Kidney (tissue), 13 donors: ENCODE measurements at regions not wholly inside any gene's neighbourhood (a gene's known extent, or its start where the extent isn't known, plus 50 kb on each side); places are given as distances from the start of the nearest gene placed in this dataset.
A peak's percentile ranks its signal among the peaks of the same experiment; 100 is the strongest.

ENCODE experiments used
- DNase-seq, 5 donors: peaks; one replicate each; pipeline ENCODE4 v3.0.0-alpha.2; 2013 to 2020
- FAIRE-seq: peaks from 2 replicates; lab custom pipeline; 2012; peaks lifted over from hg19 to GRCh38; lab: Jason Lieb, UNC
- H3K27ac ChIP-seq, 2 donors: one replicate each; pipeline ENCODE4 v1.7.0; 2013; ENCODE audit warnings: low read depth in 2 of 2, low read length in 2 of 2, inconsistent platforms in 1 of 2
- H3K27me3 ChIP-seq: one replicate; pipeline ENCODE4 v1.7.1; 2013; ENCODE audit warnings: low read length, inconsistent platforms; ENCODE audit not compliant: control insufficient read depth, insufficient read depth
- H3K36me3 ChIP-seq, 3 donors: one replicate each; pipeline versions ENCODE4 v1.7.0 to v1.7.1; 2013; ENCODE audit warnings: low read length in 3 of 3, control low read depth in 1 of 3, inconsistent platforms in 1 of 3; ENCODE audit not compliant: insufficient read depth in 3 of 3, control insufficient read depth in 2 of 3
- H3K4me1 ChIP-seq, 3 donors: one replicate each; pipeline versions ENCODE4 v1.7.0 to v1.7.1; 2013; ENCODE audit warnings: low read length in 3 of 3, inconsistent platforms in 1 of 3, low read depth in 1 of 3; ENCODE audit not compliant: control insufficient read depth in 2 of 3, insufficient read depth in 2 of 3
- H3K4me3 ChIP-seq, 3 donors: one replicate each; pipeline versions ENCODE4 v1.7.0 to v1.8.1; 2013; ENCODE audit warnings: low read length in 3 of 3, control low read depth in 1 of 3, inconsistent platforms in 1 of 3
- H3K9ac ChIP-seq, 3 donors: one replicate each; pipeline versions ENCODE4 v1.7.0 to v1.7.1; 2013; ENCODE audit warnings: low read length in 3 of 3, control low read depth in 1 of 3, inconsistent platforms in 1 of 3
- H3K9me3 ChIP-seq, 3 donors: one replicate each; pipeline versions ENCODE4 v1.7.0 to v1.7.1; 2013; ENCODE audit warnings: low read length in 3 of 3, control low read depth in 1 of 3, inconsistent platforms in 1 of 3; ENCODE audit not compliant: control insufficient read depth in 2 of 3, insufficient read depth in 1 of 3
- intact Hi-C: fragments of 100-400 bp; cut with DNase I; formaldehyde crosslinking; loops from one replicate; pipeline ENCODE4 v1.11.1; 2022
- TF ChIP-seq, protein P1 (sequence below): IDR thresholded peaks from 3 replicates; pipeline ENCODE4 v1.5.1; 2012; ENCODE audit warnings: mild to moderate bottlenecking, moderate library complexity, borderline replicate concordance; ENCODE audit not compliant: insufficient read depth; ENCODE audit errors: extremely low read depth
- donor health status: control.
- donor health status: control.
- donor health status: control.
- donor health status: control.
- donor health status: control.
- donor health status: DM: yes; HTN: yes; CAD: no.
- donor health status: Normal renal cell carcinoma (clear cell type).

DNA sequence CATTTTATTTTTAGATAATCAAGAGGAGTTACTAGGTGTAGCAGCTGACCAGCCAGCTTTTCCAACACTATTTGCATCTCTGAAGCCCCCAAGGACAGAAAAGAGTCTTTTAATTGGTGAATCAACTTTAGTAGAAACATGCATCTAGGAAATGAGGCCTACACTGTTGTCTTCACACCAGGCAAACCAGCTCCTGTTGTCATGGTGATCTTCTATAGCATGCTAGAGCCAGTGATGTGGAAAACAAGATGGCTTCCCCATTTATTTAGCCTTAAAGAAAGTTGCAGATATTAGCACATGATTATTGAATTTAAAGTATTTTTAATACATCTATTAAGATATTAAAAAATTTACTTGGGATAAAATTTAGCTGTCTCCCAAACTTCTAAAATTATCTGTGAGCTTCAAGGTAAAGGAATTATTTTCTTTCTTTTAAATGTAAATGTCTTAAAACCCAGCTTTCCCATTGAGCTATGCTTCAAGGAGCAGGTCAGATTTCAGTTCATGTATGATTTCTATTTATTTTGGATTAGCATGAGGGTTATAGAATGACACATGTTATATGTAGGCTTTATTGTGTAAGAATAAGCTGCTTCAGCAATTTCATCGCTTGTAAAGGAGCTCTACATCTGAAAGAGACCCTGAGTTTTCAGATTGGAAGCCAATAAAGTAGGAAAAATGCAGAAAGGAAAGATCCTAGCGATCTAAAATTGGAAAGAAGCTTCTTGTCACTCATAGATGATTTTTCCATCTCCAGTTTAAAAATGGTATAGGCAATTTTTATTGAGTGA, 564.9 kb upstream of the CITED2 start:
- Histone ChIP-seq H3K9me3 (no peaks in the 10 kb centered on the region), H3K36me3 (no peaks in the 10 kb centered on the region), H3K9ac (no peak overlapping the region), H3K27ac (no peak overlapping the region), H3K4me1 (peaks cover 0 to 6% (median 0%) of the 10 kb centered on the region in 3 donors), H3K4me3 (no peak overlapping the region), H3K27me3 (no peaks in the 10 kb centered on the region)
- DNase-seq = peak in 1 of 5 donors; percentile 58
- TF ChIP-seq, protein P1, sequence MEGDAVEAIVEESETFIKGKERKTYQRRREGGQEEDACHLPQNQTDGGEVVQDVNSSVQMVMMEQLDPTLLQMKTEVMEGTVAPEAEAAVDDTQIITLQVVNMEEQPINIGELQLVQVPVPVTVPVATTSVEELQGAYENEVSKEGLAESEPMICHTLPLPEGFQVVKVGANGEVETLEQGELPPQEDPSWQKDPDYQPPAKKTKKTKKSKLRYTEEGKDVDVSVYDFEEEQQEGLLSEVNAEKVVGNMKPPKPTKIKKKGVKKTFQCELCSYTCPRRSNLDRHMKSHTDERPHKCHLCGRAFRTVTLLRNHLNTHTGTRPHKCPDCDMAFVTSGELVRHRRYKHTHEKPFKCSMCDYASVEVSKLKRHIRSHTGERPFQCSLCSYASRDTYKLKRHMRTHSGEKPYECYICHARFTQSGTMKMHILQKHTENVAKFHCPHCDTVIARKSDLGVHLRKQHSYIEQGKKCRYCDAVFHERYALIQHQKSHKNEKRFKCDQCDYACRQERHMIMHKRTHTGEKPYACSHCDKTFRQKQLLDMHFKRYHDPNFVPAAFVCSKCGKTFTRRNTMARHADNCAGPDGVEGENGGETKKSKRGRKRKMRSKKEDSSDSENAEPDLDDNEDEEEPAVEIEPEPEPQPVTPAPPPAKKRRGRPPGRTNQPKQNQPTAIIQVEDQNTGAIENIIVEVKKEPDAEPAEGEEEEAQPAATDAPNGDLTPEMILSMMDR = no peak
- no peak for FAIRE-seq
- intact Hi-C loops = no loop called here

DNA sequence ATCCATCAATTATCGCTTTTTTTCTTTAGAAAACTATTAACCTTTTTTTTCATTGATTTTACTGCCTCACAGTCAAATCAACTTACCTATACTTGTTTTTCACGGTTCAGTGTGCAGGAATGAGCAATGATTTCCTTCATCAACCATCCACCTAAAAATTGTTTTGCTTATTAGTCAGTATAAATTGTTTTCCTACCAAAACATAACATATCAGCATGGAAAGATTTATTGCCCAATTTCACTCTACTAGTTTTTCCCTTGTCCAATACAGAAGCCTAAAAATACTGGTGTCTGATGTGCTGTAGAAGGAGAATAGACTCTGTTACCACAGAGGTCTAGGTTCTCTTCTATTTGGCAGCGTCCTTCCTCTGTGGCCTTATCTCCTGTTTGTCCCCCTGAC, 558.2 kb upstream of the CITED2 start:
- FAIRE-seq (no peak), DNase-seq (no peak)
- H3K9me3 ChIP-seq = no peaks in the 10 kb centered on the region
- intact Hi-C loops = no loop called here
- no peaks in the 10 kb centered on the region for H3K4me1 ChIP-seq
- no peak overlapping the region for H3K27ac ChIP-seq
- no peaks in the 10 kb centered on the region for H3K27me3 ChIP-seq
- TF ChIP-seq, protein P1 = no peak
- H3K36me3 ChIP-seq = no peaks in the 10 kb centered on the region
- H3K4me3 ChIP-seq = no peak overlapping the region
- H3K9ac ChIP-seq = no peak overlapping the region

- Histone ChIP-seq H3K4me1 (no peaks in the 10 kb centered on the region), H3K27me3 (no peaks in the 10 kb centered on the region), H3K27ac (peak overlapping the region in 1 of 2 donors; percentile 20), H3K4me3 (no peak overlapping the region), H3K36me3 (no peaks in the 10 kb centered on the region), H3K9me3 (no peaks in the 10 kb centered on the region), H3K9ac (no peak overlapping the region)
- intact Hi-C loops = no loop called here
- FAIRE-seq (no peak), DNase-seq (peak in 3 of 5 donors; percentile 14 to 58 (median 29))
- TF ChIP-seq, protein P1 = no peak
Observed at GRCh38 chr6:139931747-139932146, 557.3 kb upstream of the CITED2 start.
